Renal cortex interstitium (tissue), 11 donors: ENCODE measurements at regions not wholly inside any gene's neighbourhood (a gene's known extent, or its start where the extent isn't known, plus 50 kb on each side); places are given as distances from the start of the nearest gene placed in this dataset.

Source experiments
- DNase-seq, 11 donors: peaks; one replicate each; pipeline ENCODE4 v3.0.0-alpha.2; 2013; ENCODE audit warnings: low read depth in 9 of 11, low spot score in 4 of 11; ENCODE audit errors: extremely low read depth in 1 of 11

DNA sequence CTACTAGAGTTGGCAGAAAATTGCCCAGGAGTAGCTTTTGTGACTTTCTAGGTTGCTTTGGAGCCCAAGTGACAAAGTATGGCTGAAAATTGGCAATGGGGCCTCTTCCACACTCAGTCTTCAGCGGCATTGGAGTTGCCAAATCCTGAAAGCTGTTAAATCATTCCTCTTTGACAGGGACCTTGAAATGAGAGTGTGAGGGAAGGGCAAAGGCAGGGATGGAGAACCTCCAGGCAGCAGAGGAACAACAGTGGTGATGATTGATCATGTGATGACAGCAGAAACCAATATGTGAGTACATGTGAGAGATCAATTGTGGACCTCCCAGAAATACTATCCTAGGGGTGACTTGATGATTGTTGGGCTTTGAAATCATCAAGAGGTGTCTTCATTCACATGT, 393.9 kb downstream of the KIF16B start:
- DNase-seq = no peak

DNA sequence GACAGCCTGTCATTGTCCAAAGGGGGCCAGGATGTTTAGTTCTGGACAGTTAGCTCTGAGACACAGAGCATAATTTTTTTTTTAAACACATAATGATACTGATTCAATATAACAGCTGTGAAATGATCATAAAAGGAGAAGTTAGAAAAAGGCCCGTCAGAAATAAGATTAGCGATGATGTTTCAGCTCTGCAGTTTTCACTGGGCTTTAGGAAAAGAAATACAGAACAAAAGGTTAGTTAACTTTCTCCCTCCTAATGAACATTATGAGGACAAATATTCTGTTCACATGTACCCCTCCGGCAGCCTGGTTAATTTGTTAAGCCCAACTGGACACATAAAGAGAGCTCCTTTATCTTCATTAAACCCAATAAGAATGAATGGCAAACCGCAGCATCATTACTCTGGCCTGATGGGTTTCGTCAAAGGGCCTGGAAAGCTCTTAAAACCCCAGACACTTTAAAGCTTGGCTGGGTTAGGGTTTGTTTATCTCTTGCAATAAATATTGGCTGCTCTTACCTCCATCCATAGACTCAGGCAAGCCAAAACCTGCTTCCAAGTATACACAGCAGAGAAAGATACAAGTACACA, 394.6 kb downstream of the KIF16B start:
- peak in 3 of 11 donors; percentile 5 to 10 (median 7) for DNase-seq

DNA sequence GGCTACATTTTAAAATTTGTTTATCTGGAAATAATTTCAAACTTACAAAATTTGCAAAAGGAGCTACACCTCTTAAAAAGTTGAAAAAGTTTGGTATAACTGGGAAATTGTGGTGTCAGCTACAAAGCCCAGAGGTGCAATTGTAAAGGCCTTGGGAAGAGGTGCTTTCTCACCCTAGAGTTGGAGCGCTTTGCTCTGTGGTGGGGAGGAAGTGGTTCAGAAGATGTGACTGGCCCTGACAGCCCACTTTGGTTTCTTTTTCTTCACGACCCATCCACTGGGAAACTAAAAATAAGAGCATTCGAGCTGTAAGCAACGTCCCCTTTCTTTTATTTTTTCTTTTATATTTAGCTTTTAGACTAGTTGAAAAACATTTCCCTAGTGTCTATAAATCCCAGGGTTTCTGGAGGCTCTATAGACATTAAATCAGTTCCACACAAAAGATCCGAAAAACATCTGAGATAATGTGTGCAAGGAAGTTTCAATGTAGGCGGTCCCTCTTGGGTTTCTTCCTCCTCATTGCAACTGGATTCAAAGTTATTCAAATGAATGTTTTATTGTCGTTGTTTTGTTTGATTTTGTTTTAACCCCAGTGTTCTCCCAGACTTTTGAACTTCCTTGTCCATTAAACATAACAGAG, 397.8 kb downstream of the KIF16B start:
- no peak for DNase-seq

DNA sequence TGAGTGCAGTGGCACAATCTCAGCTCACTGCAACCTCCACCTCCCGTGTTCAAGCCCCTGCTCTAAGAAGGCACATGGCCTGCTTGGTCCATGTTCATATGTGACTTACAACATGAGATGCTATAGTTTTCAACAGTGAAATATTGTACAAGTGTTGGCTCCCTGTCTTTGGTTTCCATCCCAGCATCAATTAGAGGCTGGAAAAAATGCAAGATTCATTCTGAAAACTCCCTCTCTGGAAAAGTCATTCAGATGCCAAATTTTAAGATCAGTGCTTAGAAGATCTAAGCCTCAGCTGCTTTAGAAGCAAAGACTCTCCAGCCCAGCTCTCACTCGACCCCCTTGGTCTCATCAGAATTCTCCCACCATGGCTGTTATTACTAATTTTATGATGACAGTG, 398.9 kb downstream of the KIF16B start:
- DNase-seq = no peak

DNA sequence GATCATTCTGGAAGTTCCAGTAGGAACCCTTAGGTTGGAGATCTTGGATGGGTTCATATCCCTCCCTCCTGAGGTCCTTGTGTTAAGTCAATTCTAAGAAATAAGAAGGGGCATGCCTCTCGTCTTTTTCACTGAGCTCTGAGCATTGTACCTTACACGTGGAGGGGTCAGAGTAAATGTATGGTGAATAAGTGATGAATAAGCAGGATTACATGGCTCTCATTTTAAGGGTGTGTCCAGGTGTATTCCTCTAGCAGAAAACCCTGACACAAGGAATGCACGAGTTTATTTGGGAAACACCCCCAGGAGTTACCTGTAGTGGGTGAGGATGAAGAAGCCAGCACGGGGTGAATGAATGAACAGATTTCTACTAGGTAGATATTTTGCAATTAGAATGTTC, 400.2 kb downstream of the KIF16B start:
- no peak for DNase-seq

DNA sequence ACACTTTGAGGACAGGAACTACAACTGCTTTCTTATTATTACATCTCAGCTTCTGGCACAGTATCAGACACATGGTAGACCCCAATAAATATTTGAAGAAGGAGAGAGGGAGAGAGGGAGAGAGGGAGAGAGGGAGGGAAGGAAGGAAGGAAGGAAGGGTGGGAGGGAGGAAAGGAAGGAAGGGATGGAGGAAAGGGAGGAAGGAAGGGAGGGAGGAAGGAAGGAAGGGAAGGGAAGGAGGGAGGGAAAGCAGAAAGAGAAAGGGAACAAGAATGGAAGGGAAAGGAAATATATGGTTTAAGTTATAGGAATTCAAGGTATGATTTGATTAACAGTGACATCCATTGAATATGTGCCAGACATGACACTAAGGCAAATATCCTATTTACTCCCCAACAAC, 402.1 kb downstream of the KIF16B start:
- no peak for DNase-seq

DNA sequence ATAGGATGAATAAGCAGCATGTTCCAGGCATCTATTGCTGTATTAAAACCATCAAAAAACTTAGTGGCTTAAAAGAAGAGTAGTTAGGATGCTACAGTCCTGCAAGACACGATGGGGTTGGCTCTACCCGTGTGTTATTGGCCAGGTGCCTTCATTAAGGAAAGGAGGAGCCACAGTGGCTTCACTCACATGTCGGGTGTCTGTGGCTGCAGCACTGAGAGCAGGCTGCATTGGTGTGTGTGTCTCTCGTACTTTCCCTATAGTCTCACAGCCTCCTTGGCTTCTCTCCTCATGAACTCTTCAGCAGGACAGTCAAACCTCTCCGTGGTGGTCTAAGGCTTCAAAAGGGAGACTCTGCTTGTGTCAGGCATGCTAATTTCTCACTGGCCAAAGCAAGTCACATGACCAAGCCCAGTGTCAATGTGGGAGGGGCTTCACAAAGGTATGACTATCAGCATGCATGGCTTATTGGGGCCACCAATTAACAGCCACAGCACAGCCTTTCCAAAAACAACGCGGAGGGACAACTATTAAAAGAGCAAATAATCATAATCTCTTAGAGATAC, 402.8 kb downstream of the KIF16B start:
- DNase-seq = no peak

DNA sequence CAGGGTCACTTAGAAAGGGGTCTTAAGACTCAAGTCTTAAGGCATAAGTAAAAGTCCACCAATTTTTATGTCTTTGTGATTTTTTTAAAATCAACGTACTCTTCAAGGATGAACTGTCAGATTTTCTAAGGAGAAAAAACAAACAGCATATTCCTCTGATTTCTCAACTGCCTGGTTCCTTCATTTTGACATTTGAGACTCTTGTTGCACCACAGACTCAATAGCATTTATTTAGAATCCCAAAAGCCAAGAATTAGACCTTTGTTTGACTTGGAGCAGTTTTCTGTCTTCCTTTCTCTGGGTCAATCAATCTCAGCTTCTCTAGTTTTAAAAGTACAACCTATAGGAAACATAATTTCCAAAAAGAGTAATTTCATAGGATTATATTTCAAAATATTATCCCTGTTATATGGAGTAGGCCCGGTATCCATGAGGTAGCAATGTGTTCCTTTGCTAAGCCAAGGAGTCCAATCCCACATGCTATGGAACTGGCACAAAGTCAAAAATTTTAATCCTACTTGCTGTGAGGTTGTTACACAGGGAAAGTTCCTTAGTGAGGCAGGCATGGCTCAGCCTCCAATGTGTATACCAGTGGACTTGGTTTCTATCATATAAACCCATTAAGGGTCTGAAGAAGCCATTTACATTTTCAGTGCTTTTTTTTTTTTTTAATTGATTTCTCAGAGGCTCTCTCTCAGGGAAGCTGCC, 405.7 kb downstream of the KIF16B start:
- no peak for DNase-seq

DNA sequence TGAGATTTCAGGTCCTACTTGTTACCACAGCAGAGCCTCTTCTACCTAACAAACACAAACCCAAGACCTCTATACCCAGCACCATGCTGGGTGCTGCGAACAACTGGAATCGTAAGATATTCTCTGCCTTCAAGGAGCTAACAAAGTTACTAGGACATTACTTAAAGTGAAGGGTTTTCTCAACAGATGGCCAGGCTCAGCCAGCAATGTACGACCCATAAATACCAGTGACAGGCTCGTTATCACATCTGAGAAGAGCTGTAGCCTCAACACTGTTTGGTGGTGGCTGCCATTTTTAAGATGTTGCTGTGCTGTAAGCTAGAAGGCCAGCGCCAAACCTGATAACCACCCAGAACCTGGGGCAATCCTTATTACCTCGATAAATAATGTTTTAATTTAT, 406.5 kb downstream of the KIF16B start:
- DNase-seq = peak in 4 of 11 donors; percentile 8 to 19 (median 14)

DNA sequence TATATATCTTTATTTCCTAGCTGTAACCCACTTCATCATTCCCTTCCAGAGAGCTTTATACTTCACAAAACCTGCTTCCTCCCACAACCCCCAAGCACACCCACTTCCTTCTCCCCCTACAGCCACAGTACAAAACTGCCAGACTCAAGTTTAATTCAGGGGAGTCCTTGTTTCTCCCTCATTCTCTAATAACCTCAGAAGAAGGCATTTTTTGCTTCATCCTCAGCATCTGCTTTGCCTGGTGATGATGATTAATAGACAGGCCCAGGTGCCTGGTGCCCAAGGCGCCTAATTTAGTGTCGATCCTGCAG, 414.3 kb downstream of the KIF16B start:
- DNase-seq = no peak

DNA sequence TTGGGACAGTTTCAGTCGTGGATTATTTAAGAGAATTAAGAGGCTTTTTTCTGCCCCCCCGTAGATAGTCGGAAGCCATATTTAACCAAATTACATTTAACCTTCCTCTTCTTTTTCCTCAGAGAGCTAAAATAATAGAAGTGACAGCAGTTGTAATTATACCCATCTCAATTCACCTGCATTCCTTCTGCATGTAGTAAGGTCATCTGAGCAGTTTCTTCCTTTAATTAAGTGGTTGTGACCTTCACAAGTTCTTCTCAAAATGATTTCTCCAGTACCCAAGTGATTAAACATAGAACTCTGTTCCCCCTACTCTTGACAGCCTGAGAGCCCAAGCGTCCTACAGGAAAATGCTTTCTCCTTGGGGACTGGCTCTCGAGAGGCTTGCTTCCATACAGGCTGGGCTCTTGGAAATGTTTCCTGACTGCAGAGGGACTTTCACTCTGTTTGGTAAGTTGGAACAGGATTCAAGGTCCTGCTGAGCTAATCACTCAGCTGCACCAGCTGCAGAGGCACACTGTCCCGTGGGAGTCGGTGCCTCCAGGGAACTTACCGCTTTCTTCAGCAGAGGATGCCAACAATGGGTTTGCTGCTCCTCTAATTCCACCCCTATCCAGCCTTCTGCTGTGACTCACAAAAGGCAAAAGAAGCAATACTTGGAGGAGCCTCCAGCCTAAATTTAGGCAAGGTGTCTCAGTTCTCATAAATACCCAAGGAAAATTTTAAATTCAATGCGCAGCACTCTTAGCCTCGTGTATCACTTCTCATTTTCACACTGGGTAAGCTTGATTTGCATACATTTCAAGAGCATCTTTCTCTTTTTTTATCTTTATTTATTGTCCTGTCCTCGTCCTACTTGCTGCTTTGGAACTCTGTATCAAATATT, 414.9 kb downstream of the KIF16B start:
- DNase-seq = no peak

DNA sequence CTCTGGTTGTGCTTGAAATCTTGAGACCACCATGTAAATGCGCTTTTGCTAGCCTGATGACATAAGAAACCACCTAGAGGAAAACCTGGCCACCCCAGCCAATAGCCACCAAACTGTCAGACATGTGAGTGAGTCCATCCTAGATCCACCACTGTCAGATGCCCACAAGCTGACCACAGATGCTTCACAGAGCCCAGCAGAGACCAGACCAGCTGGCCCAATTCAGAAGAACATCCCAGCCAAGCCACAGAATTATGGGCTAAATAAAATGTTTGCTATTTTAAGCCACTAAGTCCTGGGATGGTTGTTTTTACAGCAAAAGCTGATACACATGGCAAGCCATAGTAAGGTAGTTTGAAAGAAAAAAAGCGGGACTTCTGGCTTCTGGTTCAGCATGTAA, 425.3 kb downstream of the KIF16B start:
- DNase-seq = no peak

DNA sequence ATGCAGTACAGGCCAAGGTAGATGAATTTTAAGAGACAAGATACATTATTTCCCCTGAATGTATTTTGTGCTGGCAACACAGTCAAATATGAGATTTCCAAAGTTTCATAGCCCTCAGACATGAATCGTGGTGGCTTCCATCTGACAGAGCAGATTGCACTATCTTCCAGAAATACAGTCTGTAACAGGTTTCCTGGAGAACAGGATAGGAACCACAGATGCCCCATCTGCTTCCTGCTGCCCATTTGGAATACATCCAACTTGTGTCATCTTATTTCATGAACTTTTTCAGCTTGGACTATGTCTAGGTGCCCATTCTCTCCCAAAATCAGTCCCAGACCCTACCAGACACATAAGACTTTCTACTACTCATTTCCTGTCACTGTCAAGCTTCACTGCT, 426.0 kb downstream of the KIF16B start:
- DNase-seq = no peak

DNA sequence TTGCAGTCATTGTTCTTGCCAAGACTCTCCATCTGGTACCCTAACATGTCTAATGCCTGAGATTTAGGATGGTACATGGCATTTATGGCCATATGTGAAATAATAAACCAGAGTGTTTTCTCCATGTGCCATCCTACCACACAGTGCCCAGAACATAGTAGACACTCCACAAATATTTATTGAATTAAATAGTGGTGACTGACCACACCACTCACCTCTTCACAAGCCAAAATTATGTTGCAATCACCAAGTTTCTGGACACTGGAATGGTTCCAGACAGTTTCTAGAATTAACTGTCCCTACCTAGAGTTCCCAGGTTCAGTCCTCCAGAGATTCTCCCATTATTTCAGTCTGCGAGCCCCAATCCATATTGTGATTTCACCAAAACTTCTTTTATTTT, 427.3 kb downstream of the KIF16B start:
- DNase-seq = no peak

DNA sequence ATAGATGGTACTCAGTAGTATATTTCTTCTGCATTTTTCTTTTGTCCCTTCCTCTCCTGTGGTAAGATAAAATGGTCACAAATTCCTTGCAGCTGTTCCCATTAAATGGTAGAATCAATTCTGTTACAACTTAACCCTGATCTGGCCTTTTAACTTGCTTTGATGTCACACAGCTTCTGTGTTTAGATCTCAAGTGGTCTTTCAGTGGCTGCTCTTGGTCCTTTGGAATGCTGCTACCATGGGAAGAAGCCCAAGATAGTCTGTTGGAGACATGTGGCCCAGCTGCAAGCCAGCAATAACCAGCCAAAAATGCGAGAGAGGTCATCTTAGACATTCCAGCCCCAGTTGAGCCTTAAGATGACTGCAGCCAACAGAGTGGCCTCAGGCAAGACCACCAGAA, 429.7 kb downstream of the KIF16B start:
- DNase-seq = no peak

DNA sequence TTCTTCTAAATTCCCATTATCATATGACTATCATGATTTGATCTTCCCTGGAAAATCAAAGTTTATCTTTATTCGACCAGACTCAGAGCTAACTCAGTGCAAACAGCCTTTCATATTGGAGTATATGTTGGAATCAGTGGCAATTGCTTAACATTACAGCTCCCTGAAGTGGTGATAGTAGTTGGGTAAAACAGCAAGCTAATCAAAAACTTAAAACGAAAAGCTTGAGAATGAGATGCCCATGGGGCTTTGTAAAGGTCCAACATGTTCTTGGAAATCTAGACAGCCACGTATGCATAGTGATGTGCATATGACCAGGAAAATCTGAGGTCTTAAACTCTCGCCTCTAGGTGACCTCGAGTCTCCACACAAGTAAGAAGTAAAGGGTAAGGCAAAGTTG, 437.6 kb downstream of the KIF16B start:
- DNase-seq = no peak

DNA sequence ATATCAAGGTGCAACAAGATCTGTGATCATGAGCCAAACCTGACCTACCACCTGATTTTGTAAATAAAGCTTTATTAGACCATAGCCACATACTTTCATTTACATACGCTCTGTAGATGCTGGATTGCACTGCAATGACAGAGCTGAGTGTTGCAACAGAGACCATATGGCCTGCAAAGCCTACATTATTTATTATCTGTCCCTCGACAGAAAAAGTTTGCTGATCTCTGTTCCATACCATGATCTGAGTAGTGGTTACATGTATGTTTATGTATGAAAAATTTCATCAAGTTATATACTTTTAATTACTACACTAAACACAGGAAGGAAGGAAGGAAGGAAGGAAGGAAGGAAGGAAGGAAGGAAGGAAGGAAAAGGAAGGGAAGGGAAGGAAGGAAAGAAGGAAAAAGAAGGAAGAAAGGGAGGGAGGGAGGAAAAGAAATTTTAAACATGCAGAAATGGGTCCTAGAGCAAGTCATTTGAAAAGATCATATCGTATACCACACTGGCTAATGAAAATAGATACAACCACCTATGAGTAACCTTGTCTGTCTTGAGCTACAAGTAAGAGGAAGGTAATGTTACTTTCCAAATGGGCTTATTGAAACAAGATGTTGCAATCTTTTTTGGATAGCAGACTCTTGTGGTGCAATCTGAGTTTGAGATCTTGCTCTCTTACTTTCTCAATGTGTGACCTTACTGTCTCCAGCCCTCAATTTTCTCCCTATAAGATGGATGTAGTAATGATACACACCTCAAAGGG, 441.0 kb downstream of the KIF16B start:
- no peak for DNase-seq

DNA sequence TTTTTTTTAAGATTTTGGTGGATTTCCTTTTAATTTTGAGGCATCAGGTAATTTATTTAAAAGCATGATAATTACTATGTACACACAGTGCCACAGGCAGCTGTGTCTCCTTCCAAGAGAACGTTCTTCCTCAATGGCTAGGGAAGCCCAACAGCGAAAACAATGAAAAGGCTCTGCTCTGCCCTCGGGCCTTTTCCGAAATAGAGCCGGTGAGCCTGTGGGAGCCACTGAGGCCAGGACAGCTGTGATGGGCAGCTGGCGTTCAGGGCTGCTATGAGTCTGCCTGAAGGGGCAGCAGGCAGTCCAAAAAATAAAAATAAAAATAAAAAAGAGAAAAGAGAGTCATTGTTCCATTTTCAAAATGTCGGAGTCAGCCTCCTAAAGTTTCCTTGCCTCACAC, 443.8 kb downstream of the KIF16B start:
- no peak for DNase-seq

DNA sequence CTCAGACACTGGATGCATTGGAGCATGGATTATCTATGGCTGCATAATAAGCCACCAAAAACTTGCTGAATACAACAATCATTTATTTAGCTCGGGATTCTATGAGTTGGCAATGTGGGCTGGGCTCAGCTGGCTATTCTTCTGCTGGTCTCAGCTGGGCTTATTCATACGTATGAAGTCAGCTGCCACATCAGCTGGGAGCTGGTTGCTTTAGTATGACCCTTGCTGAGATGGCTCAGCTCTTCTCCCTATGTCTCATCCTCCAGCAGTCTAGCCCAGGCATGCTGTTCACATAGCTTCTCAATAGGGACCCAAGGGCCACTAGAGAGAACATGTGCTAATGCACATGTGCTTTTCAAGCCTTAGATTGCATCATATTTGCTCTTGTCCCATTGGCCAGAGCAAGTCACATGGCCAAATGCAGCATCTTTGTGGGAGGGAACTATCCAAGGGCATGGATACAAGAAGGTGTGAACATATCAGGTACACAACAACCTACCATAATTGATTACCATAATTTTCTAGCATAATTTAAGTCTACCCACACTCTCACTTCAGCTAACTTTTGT, 444.6 kb downstream of the KIF16B start:
- DNase-seq = no peak
